ENCODE measurements at regions not wholly inside any gene's neighbourhood (a gene's known extent, or its start where the extent isn't known, plus 50 kb on each side); places are given as distances from the start of the nearest gene placed in this dataset.

GRCh38 chr3:157559401-157559800 lies 56.2 kb upstream of the VEPH1 start:
- Histone ChIP-seq H3K27ac (no peak overlapping the region), H3K4me3 (no peak overlapping the region)
